Activated CD8-positive, alpha-beta memory T cell treated with anti-CD3 and anti-CD28 coated beads for 4 hours (primary cell): ENCODE measurements at regions not wholly inside any gene's neighbourhood (a gene's known extent, or its start where the extent isn't known, plus 50 kb on each side); places are given as distances from the start of the nearest gene placed in this dataset.
"Not testable (repeated sequence)": the region's sequence is repeated elsewhere in the genome, so short reads cannot be mapped to it uniquely, and the experiment has no call there.

ENCODE experiments used
- DNase-seq, 2 donors: peaks; one replicate each; pipeline ENCODE4 v3.0.0-alpha.2; 2020; ENCODE audit warnings: low read depth in 2 of 2

- no peak for DNase-seq
Observed at GRCh38 chr12:7591531-7591930, 74.2 kb downstream of the APOBEC1 start.

- DNase-seq = not testable (repeated sequence)
Observed at GRCh38 chr12:7590085-7590484, 75.6 kb downstream of the APOBEC1 start.

DNA sequence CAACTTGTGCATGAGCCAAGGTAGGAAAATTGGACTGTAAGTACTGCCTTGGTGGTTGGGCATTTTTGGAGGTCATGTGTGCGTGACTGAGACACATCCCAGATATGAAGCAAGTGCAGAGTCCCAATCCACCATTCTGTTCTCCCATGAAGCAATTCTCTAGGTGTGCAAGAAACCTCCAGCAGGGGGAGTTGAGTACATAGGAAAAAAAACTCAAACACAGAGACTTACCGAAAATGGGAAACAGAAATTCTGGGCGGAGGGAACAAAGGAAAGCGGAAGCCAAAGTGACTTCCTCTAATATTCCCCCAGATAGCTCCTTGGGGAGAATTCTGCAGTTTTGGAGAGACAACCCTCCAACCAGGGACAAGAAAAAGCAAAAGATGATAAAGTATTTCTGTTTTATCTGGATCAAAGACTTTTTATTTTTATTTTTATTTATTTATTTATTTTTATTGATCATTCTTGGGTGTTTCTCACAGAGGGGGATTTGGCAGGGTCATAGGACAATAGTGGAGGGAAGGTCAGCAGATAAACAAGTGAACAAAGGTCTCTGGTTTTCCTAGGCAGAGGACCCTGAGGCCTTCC, 76.9 kb downstream of the APOBEC1 start:
- peak; percentile 6 to 9 for DNase-seq

DNA sequence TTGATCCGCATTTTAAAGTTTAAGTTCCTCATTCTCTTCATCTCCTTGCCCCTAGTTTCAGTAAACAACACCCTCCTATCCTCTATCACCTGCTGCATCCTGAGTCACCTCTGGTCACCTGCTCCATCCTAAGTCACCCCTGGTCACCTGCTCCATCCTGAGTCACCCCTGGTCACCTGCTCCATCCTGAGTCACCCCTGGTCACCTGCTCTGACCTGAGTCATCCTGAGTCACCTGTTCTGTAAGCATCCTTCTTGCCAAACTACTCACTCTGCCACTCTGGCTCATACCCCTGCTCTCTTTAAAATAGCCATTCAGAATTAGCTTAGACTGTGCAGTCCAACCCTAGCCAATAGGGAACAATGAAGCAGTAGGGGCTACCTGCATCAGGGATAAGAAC, 80.6 kb upstream of the CD163 start:
- not testable (repeated sequence) for DNase-seq

- DNase-seq = no peak
Observed at GRCh38 chr12:7583471-7583870, 79.9 kb upstream of the CD163 start.

- DNase-seq = no peak
Observed at GRCh38 chr12:7582796-7583195, 79.2 kb upstream of the CD163 start.

- DNase-seq = no peak
Observed at GRCh38 chr12:7581625-7582024, 78.0 kb upstream of the CD163 start.

DNA sequence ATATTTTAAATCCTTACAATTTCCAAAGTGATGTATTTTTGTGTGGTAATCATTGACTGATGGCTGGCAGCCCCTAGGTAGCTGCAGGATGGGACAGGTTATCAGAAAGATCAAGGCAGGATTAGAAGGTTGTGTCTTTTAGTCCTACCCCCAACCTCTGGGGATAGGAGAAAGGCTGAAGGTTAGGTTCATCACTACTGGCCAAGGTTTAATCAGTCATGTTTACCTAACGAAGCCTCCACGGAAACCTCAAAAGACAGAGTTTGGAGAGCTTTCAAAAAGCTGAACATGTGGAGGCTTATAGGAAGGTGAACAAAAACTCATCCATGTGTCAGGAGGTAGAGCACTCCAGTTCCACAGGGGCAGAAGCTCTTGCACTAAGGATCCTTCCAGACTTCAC, 77.5 kb upstream of the CD163 start:
- no peak for DNase-seq

- no peak for DNase-seq
Observed at GRCh38 chr12:7571257-7571656, 67.7 kb upstream of the CD163 start.

DNA sequence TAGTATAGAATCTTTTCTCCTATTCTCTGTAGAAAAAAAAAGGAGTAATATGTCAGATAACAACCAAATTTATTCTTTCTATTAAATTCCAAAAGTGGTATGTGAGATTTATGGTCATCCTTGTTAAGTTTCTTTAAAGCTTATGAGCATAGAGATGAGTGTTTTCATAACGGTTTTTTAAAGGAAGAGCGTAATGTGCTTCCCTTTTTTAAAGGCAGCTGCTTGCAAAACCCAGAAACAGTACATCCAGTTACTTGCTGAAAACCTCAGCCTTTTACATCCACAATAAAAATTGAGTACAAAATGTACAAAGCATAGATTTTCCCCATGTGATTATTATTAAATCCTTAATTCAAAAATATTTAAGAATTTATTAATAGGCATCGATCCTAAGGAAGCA, 53.6 kb upstream of the CD163 start:
- no peak for DNase-seq

DNA sequence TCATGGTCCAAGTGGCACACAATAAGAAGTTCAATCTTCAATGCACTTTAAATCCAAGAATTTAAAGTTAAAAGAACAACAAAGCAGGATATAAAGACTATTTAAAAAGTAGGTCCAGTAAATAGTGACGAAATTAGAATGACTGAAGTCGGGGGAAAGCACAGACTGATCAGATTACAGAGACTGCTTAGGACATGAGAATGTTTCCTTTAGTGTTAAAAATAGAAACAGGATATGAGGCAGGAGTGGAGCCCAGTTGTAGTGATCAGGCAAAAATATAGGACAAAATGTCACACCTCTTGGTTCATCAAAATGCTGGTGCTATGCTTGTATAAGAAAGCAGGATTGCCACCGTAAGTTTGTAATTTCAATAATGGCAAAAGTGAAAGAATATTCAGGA, 52.2 kb upstream of the CD163 start:
- DNase-seq = no peak

GRCh38 chr12:7554831-7555230, 51.3 kb upstream of the CD163 start:
- not testable (repeated sequence) for DNase-seq
